ENCODE measurements at regions not wholly inside any gene's neighbourhood (a gene's known extent, or its start where the extent isn't known, plus 50 kb on each side); places are given as distances from the start of the nearest gene placed in this dataset.
"Not testable (repeated sequence)": the region's sequence is repeated elsewhere in the genome, so short reads cannot be mapped to it uniquely, and the experiment has no call there.

DNA sequence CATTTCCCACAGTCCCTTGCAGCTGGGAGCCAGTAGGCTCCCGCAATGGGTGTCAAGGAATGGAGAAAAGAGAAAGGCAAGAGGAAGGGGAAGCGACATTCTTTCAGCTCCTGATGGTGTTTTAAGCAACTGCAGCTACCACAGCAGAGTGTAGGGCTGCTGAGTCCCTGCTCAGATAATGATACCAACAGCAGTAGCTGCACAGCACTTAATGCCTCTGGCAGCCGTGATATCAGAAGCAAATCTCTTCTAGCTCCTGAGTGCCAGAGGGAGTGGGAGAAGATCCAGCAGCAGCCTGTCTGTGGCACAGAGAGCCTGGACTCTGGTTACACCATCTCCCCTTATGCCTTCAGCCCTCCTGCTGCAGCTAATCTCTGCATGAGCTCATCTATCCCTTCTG, 186.1 kb upstream of the LMCD1 start:
- DNase-seq = not testable (repeated sequence)

DNA sequence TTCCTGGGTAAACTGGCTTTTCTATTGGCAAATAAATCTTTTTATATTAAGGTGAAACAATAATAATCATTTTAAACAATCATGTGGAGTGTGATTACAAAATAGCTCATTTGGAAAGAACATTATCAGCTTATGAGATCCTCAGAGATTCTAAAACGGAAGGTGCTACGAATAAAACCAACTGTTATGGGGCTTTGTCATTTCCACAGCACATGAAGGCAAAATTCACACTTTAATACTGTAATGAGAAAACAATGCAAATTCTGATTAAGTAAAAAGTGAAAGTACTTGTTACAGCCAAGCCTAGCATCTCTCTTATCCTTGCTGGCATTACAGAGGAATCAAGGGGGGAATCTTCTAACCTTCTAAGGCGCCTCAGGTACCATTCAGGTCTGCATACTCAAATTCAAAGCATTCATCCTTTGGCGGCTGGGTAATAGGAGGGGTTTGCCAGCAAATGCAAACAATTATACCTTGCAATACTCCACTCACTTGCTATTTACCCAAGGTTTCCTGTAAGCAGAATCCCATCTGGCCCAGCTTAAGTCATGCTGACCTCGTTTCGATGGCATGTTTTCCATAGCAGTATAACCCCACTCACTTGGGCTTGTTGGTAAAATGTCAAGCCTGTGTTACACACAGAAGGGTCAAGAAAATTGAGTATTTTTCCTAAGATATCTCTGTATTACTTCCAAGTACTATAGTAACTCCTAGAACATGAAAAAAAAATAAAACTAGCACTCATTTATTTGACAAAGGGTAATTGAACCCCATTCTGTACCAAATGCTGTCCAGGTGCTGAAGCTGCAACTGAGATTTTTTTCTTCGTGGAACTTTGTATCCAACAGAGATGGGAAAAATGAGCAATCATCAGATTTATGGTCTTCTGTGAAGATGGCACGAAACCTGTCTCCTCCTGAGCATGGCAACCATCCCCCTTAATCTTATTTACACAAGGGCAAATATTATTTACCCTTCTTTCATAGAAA, 183.7 kb upstream of the LMCD1 start:
- DNase-seq = no peak

DNA sequence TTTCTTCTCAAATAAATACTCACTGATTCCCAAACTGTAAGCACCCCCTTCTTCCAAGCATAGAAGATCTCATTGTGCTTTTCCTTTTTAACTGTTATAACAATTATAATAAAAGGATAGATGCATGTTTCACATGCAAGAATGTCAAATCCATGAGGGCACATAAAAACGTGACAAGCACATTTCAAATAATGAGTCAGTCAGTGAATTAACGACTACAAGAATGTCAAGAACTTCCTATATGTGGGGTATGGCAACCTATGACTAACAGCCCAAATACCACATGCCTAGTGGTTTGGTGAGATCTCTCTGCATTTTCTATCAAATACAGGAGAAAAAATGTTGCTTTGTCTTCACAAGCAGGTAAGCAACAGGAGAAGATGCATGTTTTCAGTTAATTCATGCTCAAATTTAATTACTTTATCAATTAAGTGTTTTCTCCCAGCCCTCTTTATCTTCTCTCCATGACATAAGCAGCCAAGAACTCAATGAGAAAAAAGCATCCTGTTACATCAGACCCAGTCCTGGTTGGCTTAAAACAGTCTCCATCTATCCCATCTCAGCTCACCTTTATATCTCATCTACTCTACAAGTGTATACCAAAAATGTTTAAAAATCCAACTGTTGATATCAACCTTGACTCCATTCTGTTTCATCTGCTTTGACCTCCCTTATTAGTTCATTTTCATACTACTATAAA, 181.5 kb upstream of the LMCD1 start:
- DNase-seq = no peak

DNA sequence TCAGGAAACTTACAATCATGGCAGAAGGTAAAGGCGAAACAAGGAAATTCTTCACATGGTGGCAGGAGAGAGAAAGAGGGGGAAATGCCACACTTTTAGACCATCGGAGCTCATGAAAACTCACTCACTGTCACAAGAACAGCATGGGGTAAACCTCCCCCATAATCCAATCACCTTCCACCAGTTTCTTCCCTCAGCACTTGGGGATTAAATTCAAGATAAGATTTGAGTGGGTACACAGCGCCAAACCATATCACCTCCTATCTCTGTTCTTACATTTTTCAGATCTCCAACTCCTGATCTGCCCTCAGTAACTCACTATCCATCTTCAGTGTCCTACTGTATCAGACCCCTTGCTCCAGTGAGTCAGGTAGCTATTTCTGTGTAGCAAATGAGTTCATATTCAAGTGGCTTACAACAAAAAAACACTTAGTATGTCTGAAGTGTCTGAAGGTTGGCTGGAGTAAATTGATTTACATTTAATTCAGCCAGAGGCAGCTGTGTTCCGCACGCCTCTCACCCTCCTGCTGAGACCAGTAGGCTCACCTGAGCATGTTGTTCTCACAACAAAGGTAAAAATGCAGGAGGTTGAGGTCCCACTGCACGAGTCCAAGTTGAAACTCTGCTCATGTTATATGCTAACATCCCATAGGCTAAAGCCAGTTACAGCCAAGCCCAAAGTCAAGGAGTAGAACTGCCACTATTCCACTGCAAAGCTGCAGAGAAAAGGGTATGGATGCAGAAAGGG, 180.7 kb upstream of the LMCD1 start:
- DNase-seq = no peak

DNA sequence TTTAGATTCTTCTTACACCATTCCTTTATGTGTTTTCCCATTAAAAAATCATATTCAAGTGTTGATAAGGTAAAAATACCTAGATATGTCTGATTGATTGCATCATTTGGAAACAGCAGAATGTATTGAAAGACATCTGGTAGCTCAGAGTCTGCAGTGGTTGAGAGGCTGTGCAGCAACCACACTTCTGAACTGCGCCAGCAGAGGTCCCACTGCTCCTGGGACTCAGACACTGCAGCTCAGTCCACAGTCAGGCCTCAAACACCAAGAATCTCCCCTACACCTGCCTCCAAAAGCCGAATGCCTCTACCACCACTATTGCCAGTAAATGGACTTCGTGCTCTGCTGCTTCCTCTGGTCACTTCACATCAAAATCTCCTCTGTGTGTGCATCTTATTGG, 176.9 kb upstream of the LMCD1 start:
- DNase-seq = no peak

DNA sequence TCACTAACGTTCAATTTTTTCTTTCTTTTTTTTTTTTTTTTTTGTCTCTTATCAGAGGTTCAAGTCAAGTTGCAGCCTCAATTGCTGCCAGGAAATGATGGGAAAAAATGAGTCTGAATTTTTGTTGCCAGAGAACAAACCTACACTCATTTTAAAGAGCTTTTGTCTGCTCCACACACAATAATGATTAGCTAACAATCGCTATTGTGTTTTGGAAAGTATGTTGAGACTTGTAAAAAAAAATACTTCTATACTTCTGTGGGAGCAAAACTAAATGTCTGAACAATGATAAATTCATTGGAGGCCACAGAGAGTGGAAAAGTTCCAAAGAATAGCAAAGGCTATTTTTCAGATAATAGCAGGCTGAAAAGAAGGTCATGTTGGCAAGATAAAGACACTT, 176.3 kb upstream of the LMCD1 start:
- no peak for DNase-seq

DNA sequence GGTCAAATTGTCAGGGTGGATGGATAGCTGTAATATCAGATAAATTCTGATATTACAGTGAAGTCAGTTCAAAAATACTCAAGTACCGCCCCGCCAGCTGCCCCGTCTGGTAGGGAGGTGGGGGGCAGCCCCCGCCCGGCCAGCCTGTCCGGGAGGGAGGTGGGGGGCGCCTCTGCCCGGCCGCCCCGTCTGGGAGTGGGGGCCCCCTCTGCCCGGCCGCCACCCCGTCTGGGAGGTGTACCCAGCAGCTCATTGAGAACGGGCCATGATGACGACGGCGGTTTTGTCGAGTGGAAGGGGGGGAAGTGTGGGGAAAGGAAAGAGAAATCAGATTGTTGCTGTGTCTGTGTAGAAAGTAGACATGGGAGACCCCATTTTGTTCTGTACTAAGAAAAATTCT, 175.8 kb upstream of the LMCD1 start:
- not testable (repeated sequence) for DNase-seq

DNA sequence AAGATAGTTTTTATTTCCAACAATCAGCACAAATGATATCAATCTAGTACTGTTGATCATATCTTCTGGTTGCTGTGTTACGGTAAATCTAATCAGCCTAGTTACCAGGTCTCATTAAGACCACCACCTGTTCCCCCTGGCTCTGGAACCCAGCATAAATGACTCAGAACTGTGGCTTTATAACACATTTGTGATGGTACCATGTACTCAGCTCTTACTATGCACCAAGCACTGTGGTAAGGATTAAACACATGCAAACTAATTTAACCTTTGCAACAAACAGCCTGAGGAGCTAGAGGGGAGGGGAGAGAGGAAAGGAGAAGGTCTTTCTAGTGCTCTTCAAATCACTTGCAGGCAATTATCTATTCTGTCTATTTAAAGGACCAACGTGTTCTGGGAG, 173.9 kb upstream of the LMCD1 start:
- DNase-seq = no peak

DNA sequence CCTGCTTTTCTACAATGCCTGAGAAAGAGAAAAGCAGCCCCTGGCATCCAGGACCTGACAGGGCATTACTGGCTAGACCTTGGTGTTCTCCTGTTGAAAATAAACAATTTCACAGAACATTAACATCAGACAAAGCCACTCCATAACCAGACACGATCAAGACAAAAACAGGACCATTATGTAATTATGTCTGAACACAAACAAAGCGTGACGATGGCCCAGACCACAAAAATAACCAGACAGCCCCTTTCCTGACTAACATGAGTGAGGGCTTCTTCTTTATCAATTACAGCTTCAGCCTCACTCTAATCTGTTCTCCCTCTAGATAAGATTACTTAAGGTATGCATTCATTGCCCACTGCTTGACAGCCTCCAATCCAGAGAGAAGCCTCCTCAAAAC, 172.7 kb upstream of the LMCD1 start:
- no peak for DNase-seq

DNA sequence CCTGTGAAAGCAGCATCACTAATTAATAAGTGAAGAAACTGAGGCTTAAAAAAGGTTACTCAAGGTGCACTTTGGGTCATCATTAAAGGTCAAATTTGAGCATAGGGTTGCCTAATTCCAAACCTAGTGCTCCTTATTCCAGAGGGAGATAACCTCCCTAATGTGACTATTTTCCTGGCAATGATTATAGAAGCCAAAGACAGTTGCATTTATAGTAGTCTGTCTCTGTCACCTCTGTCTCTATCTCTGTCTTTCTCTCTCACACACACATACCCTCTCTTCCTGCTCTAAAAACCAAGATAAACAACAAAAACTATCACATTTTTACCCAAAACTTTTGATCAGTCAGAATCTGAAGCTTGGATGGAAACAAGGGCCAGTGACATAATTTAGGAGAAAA, 172.0 kb upstream of the LMCD1 start:
- DNase-seq = no peak

DNA sequence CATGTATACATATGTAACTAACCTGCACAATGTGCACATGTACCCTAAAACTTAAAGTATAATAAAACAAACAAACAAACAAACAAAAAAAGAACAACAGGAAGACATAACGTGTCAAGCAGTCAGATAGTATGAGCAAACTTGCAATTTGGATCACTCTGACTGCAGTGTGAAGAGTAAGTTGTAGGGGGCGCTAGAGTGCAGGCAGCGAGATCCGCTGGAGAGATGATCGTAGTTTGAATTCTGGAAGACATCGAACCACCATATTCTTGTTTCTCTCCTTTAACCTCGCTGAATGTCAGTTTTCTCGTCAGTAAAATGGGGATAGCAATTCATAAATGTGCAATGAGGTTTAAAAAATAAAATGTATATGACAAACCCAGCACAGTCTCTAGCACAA, 165.2 kb upstream of the LMCD1 start:
- DNase-seq = no peak

DNA sequence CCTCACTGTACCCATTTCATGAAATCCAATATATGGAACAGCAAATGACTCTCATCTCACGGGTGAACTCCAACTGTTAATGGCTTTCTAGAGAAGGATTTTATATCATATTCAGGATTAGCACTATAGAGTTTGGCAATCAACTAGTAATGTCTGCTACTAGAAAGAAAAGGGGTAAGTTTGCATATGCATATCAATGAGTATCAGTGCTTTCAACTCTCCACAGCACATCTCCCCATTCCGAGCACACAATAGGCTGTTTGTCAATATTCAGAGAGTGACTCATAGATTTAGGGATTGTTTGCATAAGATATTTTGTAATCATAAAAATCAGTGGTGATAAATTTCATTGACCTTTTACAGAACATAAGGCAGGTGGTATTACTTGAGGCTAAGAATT, 163.2 kb upstream of the LMCD1 start:
- no peak for DNase-seq

DNA sequence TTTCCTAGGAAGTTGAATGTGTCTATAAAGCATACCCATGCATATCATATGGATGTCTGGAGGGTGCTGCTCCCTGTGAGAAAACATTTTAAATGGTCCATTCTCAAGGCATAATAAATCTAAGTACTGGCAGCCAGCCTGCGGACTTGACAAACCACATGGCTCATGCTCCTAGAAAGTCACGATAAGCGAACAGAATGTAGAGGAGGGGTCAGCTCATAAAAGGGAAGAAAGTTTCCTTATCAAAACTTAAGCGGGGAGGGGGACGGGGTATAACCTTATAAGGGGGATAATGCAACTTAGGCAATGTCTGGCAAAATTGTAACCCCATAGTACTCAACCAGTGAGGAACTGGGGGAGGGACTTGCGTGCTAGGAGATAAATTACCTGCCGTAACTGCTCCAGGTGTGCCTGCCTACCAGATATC, 159.8 kb upstream of the LMCD1 start:
- DNase-seq = no peak

DNA sequence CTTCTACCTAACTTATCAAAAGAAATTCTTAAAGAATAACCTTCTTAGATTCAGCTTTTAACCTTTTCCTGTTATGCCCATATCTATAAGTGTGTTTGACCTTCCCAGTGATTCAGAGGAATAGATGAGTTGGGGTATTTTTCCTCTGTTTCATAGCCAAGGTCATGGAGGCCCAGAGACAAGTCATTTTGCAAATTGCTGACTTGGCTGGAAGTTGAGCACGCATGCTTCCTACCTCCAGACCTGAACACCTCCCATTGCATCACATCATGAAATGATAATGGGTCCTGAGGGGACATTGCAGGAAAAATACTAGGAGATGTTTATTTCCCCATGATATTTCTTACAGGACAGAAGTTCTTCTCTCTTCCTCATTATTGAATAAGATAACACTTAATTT, 158.6 kb upstream of the LMCD1 start:
- no peak for DNase-seq

DNA sequence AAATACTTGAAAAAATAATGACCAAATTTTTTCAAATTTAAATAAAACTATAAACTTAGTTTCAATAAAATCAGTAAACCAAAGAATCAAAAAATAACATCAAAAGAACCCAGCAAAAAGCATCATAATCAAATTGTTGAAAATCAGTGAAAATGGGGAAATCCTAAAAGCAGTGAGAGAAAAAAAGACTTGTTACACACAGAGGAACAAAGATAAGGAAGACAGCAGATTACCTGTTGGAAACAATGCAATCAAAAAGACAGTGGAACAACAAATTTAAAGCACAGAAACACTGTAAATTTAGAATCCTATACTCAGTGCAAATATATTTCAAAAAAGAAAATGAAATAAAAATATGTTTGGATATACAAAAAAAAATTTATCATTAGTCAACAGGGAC, 156.2 kb upstream of the LMCD1 start:
- no peak for DNase-seq

DNA sequence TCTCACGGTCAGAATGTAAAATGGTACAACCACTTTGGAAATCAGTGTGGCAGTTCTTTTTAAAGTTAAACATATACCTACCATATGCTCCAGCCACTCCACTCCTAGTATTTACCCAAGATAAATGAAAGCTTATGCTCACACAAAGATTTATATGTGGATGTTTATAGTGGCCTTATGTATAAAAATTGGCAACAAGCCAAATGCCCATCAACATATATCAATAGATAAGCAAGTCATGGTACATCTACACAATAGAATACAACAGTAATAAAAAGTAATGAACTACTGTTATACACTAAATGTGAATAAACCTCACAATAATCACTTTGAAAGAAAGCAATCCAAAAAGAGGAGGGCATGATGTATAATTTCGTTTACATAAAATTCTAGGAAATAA, 153.5 kb upstream of the LMCD1 start:
- DNase-seq = no peak

DNA sequence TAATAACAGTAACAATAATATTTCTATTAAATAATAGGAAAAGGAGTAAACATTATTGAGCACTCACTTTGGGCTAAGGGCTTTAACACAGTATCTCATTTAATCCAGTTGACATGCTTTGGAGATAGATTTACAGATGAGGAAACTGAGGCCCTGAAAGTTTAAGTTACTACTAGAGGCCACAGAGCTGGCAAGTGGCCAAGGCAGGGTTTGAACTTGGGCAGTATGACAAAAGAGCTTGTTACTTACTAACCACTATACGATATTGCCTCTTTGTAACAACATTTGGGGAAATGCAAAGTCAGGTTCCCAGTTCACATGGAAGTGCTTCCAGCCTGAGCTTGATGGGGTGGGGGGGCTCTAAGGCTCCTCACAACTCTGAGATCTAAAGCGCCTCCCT, 149.1 kb upstream of the LMCD1 start:
- no peak for DNase-seq

DNA sequence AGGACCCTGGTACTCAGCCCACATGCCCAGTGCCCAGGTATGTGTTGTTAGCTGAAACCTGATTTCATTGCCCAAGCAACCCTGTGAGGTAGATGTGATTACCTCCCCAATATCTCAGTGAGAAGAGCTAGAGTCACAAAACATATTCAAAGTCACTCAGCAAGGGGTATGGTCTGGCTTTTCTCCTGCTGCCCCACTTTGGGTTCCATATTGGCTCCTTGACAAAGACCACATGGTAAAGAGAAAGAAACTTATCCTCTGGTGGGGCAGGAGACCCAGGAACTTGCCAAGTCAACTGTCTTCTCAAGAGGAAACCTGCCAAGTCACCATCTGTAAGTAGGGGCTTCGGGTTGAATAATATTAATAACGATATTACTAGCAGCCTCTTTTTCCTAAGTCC, 148.3 kb upstream of the LMCD1 start:
- no peak for DNase-seq

DNA sequence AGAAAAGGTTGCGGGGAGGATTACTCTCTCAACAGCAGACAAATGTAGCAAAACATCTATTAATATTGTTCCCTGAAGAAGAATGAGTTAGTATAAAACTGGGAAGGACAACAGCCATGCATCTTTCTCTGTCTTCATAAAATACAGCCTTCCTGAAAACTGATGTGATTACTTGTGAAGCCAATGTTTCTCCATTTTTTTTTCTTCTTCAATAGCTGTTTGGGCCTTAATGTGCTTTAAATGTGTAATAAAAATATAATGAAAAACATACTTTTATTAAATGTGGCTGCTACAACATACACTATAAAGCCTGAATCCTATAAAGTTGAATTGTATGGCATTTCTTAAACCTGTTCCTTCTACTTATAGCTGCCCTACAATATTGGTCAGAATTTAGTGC, 146.3 kb upstream of the LMCD1 start:
- no peak for DNase-seq

DNA sequence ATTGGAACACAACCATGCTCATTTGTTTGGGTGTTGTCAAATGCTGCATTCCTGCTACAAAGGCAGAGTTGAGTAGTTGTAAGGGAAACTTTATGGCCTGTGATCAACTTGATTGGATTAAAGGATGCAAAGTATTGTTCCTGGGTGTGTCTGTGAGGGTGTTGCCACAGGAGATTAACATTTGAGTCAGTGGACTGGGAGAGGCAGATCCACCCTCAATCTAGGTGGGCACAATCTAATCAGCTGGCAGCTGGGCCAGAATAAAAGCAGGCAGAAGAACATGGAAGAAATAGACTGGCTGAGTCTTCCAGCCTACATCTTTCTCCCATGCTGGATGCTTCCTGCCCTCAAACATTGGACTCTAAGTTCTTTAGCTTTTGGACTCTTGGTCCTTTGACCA, 145.6 kb upstream of the LMCD1 start:
- not testable (repeated sequence) for DNase-seq

DNA sequence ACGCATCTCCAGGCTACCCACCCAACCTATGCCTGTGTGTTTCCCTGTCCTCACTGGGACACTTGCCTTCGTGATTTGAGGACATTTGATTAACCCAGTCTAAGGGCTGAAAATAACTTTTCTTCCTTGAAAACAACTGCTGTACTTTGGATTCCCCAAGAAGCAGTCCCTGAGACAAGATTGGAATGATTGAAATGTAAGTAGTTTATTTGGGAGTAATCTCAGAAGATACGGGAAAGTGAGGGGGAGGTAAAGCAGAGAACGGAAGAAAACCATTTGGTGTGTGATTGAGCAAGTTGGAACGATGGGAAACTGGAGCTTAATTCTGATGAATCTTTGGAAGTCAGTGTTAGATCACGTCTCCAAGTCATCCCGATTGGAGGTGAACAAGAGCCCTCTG, 143.8 kb upstream of the LMCD1 start:
- DNase-seq = no peak

DNA sequence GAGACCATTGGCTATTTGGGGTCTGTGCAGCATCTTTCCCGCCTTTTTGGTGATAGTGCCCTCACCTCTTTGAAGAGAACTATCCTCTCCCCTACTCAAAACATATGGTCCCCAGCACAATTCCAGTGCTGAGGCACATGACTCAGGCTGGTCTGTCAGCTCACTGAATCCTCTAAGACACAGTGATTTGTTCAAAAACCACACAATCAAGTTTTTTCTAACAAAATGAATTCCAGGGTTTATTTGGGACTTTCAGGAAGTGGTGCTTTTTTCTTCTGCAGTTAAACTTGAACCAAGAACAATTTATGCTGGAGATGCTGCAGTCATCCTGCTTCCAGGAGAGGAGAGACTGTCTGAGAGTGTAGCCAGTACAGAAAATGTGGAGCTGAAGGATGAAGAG, 142.5 kb upstream of the LMCD1 start:
- DNase-seq = no peak

DNA sequence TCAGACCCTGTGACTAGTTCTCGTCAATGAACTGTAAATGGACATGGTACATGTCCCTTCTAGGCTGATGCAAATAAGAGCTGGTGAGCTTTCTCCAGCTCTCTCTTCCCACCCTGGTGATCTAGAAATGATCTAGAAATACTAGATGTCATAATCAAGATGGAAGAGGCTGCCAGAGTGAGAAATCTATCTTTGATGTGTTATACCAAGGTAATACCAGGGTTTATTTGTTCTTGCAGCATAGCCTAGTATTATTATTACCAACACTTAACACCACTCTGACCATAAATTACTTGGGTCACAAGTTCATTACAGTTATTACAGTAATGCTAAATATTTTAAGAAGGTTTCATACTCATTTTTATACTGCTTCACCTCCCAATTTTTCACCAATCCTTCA, 138.4 kb upstream of the LMCD1 start:
- no peak for DNase-seq

DNA sequence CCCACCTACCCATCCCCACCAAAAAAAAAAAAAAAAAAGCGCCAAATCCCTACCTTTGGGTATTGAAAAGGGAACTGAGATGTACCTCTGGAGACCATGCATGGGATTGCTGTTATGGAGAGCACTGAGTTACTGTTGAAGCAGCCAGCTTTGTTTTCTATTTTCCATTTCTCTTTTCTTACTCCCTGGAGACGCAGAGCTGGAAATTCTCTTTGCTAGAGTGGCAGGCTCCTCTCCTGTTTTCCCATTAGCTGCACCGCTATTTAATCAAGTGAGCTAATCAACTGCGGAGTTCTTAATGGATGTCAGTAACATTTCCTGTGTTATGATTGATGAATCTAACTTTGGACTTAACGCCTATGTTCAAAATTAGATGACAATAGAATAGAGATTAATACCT, 136.1 kb upstream of the LMCD1 start:
- DNase-seq = no peak

Measured in GOT3 (cell line).